ENCODE measurements at regions not wholly inside any gene's neighbourhood (a gene's known extent, or its start where the extent isn't known, plus 50 kb on each side); places are given as distances from the start of the nearest gene placed in this dataset.

- TF ChIP-seq EZH2 (IDR thresholded peaks at IDR 0.05; ENCODE audit: insufficient read depth, poor library complexity, severe bottlenecking), result no peak
- no peak for TF ChIP-seq EZH2phosphoT487 (IDR thresholded peaks at IDR 0.05; ENCODE audit: insufficient read depth, low read depth)
Observed at GRCh38 chr11:30174265-30175020, 56.4 kb upstream of the FSHB start.
